Neural crest cell (in vitro differentiated cells): ENCODE measurements at regions not wholly inside any gene's neighbourhood (a gene's known extent, or its start where the extent isn't known, plus 50 kb on each side); places are given as distances from the start of the nearest gene placed in this dataset.
A peak's percentile ranks its signal among the peaks of the same experiment; 100 is the strongest.
"Not testable (repeated sequence)": the region's sequence is repeated elsewhere in the genome, so short reads cannot be mapped to it uniquely, and the experiment has no call there.

Experiments used
- DNase-seq: peaks from one replicate; pipeline ENCODE4 v3.0.0; 2021; ENCODE audit warnings: low read depth, mixed read lengths, low spot score
- H3K27ac Mint-ChIP-seq: one replicate; pipeline ENCODE4 v1.8.0; 2021; ENCODE audit warnings: mild to moderate bottlenecking, mixed read lengths; ENCODE audit not compliant: unreplicated experiment
- H3K27me3 Mint-ChIP-seq: 2 replicates; pipeline ENCODE4 v1.8.0; 2021; ENCODE audit warnings: low read depth, mild to moderate bottlenecking, mixed read lengths
- H3K36me3 Mint-ChIP-seq: 2 replicates; pipeline ENCODE4 v1.8.0; 2021; ENCODE audit warnings: low read depth, mild to moderate bottlenecking, mixed read lengths
- H3K4me1 Mint-ChIP-seq: 2 replicates; pipeline ENCODE4 v1.8.0; 2021; ENCODE audit warnings: mixed read lengths
- H3K4me3 Mint-ChIP-seq: one replicate; pipeline ENCODE4 v1.8.0; 2021; ENCODE audit warnings: mild to moderate bottlenecking, mixed read lengths
- H3K9me3 Mint-ChIP-seq: 2 replicates; pipeline ENCODE4 v1.8.0; 2021; ENCODE audit warnings: mixed read lengths

DNA sequence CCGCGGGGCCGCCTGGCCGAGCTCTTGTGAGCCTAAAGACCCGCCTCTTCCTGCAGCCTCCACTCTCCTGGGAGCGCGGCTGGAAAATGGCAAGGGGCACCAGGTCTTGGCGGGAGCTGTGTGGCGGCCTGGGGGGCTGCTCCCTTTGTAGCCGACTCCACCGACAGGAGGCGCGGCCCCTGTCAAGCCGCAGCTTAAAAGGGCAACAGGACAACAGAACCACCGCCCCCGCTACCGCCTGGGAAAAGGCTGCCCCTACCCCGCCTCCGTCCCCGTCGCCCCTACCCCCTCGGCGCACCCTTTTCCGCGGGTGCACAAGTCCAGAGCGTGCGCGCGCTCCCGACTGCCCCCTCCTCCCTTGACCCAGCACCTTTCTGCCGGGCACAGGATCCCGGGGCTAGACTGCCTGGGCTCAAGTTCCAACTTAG, 60.3 kb downstream of the GOLGA8K start:
- H3K4me1 Mint-ChIP-seq, H3K36me3 Mint-ChIP-seq, H3K9me3 Mint-ChIP-seq, H3K27ac Mint-ChIP-seq, H3K27me3 Mint-ChIP-seq, H3K4me3 Mint-ChIP-seq: not testable (repeated sequence)
- peak; percentile 39 for DNase-seq

DNA sequence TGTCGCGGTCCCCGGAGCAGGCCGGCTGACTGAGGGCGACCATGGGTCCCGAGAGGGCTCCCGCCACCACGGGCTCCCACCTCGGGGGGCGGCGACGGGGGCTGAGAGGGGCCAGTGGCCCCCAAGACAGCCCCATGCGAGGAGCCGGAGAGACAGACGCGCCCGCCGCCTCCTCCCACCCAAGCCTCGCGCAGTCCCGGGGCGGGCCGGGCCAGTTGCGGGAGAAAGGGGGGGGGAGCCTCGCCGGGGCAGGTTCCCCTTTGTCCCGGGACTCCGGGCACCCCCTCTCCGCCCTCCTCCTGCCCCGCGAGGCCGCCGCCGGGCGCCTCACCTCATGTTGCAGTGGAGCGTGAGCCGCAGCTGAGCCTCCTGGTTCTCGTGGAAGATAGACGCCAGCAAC, 60.8 kb downstream of the GOLGA8K start:
- H3K4me3 Mint-ChIP-seq, result not testable (repeated sequence)

DNA sequence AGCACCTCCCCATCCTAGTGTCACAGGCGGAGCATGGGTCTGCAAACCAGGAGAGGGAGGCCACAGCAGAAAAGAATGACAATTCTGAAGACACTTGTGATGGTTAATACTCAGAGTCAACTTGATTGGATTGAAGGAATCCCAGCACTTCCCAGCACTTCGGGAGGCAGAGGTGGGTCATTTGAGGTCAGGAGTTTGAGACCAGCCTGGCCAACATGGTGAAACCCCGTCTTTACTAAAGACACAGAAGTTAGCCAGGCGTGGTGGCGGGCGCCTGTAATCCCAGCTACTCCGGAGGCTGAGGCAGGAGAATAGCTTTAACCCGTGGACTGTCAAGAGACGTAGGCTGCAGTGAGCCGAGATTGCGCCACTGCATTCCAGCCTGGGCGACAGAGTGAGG, 61.6 kb downstream of the GOLGA8K start:
- not testable (repeated sequence) for DNase-seq, H3K36me3 Mint-ChIP-seq, H3K4me1 Mint-ChIP-seq, H3K27me3 Mint-ChIP-seq, H3K9me3 Mint-ChIP-seq
- Mint-ChIP-seq H3K4me3 (peak overlapping the region; percentile 75), H3K27ac (peak overlapping the region; percentile 12)

More for the DNA sequence above, 60.8 kb downstream of the GOLGA8K start:
- H3K27me3 Mint-ChIP-seq, H3K36me3 Mint-ChIP-seq, DNase-seq, H3K9me3 Mint-ChIP-seq, H3K27ac Mint-ChIP-seq, H3K4me1 Mint-ChIP-seq: not testable (repeated sequence)

DNA sequence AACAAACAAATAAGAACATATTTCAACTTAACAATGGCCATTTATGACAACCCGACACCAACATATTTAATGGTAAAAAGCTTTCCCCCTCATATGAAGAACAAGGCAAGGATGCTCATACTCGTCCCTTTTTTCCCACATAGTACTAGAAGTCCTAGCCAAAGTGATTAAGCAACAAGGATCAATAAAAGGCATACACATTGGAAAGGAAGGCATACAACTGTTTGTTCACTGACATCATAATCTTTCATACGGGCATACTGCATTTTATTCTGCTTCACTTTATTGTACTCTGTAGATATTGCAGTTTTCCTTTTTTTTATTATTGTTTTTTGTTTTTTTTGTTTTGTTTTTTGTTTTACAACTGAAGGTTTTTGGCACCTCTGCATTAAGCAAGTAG, 66.3 kb downstream of the GOLGA8K start:
- H3K36me3 Mint-ChIP-seq, H3K4me1 Mint-ChIP-seq, H3K9me3 Mint-ChIP-seq, H3K27me3 Mint-ChIP-seq, H3K27ac Mint-ChIP-seq, H3K4me3 Mint-ChIP-seq, DNase-seq: not testable (repeated sequence)

DNA sequence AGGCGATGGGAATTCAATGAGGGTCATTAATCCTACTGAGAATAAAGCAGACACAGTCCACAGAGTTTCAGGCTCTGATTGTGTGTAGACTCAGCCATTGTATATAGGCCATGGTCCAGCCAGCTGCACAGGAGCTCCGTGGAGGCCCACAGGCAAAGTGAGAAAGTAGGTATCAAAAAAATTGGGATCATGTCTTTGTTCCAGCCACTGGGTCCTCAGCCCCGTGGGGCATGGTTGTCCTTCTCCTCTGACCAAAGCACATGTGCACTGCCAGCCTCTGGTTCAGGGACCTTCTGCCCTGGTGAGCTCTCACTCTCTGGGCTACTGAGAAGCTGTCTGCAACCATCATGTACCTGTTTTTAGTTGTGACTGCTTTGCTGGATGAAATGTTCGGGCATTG, 79.7 kb downstream of the GOLGA8K start:
- H3K9me3 Mint-ChIP-seq, H3K27me3 Mint-ChIP-seq, H3K36me3 Mint-ChIP-seq, H3K4me3 Mint-ChIP-seq, H3K4me1 Mint-ChIP-seq, DNase-seq, H3K27ac Mint-ChIP-seq: not testable (repeated sequence)

DNA sequence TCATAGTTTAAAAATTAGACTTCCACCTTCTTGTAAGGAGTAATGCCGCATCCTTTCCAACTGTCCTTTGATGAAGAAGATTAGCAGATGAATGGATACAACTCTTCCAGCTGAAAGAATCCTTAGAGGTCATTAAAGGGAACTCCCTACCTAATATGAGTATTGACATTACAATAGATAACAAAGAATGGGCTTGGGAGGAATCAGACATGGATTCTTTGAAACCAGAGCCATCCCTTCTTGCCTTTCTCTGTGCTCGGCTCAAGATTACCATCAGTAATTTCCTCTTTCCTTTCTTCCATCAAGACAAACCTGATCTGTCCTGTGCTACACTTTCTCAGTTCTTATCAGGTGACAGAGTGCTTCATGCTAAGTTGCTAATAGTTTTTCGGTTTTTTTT, 83.8 kb downstream of the GOLGA8K start:
- H3K27ac Mint-ChIP-seq, H3K4me1 Mint-ChIP-seq: not testable (repeated sequence)

DNA sequence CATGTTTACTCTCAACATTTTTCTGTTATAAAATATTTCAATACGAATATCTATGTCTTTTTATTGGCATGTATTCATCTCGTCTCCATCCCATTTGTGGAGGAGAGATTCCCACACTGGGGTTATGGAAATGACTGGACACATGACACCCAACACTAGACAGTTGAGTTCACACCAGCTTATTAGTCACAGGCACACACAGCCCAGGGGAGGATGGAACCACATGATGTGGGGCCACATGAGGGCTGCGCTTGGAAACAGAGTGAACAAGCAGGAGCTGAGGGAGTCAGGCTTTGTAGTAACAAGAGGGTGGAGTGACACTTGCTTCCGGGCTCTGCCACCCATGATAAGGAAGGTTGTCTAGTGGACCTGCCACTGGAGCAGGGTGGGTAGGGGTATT, 86.6 kb downstream of the GOLGA8K start:
- not testable (repeated sequence) for H3K27ac Mint-ChIP-seq, H3K4me3 Mint-ChIP-seq, H3K4me1 Mint-ChIP-seq, DNase-seq, H3K27me3 Mint-ChIP-seq, H3K36me3 Mint-ChIP-seq, H3K9me3 Mint-ChIP-seq

More for the DNA sequence above, 83.8 kb downstream of the GOLGA8K start:
- not testable (repeated sequence) for H3K9me3 Mint-ChIP-seq, H3K4me3 Mint-ChIP-seq, DNase-seq, H3K36me3 Mint-ChIP-seq, H3K27me3 Mint-ChIP-seq

DNA sequence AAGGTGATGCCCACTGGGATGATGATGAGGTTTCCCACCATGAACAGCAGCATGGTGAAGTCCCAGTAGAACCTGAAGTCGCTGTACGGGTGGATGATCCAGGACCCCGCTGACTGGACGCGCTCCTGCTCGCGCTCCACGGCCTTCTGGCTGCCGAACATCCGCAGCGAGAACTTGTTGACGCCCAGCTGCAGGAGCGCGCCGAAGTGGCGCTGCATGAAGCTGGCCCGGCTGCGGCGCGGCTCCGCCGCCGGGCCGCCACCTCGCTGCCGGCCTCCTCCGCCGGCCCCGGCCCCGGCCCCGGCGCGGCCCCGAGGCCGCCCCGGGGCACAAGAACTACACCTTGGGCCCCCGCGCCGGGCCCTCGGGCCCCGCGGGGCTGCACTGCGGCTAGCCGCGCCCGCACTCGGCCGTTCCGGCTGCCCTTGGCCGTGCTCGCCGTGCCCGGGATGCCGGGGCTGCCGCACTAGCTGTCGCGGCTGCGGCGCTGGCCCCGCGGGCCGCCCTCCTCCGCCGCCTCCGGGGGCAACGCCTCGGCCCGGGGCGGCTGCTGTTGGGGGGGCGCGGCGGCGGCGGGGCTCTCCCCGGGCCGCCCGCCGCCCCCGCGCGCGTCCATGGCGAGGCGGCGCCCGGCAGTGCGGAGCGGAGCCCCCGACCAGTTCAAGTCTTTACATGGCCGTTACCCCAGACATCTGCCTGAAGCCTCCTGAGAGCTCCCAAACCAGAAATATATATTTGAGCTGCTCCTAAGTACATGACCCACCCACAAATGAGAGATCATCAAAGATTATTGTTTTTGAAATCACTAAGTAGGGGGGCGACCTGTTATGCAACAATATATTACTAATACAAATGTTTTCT, 87.8 kb downstream of the GOLGA8K start:
- not testable (repeated sequence) for H3K36me3 Mint-ChIP-seq, DNase-seq, H3K27ac Mint-ChIP-seq, H3K27me3 Mint-ChIP-seq, H3K9me3 Mint-ChIP-seq, H3K4me1 Mint-ChIP-seq, H3K4me3 Mint-ChIP-seq

DNA sequence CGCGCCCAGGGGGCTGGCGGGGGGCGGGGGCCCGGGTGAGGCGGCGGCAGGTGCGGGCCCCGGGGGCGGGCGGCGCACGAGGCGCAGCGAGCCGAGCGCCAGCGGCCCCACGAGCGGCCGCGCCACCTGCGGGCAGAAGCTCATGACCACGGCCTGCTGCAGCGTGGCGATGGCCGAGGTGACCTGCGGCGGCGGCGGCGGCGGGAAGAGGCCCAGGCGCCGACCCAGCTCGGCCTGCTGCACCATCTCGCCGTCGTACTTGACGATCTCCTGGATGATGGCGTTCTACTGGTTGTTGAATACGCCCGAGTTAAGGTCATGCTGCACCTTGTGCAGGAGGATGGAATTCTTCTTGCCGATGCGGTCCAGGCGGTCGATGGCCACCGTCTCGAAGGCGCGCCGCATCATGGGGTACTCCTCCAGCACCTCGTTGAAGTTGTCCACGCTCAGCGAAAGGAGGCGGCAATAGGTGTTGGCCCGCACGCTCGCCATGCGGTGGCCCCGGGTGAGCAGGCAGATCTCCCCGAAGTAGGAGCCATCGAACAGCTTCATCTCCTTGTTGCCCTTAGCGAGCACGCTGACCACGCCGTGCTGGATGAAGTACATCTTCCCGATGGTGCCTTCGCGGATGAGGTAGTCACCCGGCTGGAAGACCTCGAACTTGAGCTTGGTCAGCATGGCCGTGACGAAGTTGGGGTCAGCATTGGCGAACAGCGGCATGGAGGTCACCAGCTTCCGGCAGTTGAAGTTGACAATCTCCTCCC, 89.5 kb downstream of the GOLGA8K start:
- not testable (repeated sequence) for H3K4me3 Mint-ChIP-seq, H3K27me3 Mint-ChIP-seq, H3K9me3 Mint-ChIP-seq, H3K36me3 Mint-ChIP-seq, H3K4me1 Mint-ChIP-seq, DNase-seq, H3K27ac Mint-ChIP-seq

DNA sequence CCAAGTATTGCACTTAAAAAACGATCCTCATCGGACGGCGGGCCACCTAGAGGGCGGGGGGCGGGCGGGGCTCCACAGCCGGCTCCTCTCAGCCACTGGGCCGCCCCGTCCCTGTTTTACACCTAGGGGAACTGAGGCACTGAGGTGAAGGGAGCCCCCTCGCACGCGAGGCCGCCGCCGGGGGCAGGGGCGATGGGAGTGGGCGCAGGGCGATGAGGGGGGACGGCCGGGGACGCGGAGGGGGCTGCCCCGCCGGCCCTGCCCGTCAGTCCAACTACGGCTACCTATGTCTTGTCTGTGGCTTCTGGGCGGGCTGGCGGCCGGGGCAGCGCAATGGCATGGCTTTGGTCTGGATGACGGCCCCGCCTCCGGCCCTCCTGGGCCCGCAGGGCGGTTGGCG, 90.4 kb downstream of the GOLGA8K start:
- not testable (repeated sequence) for H3K27ac Mint-ChIP-seq, H3K9me3 Mint-ChIP-seq, H3K4me3 Mint-ChIP-seq, H3K36me3 Mint-ChIP-seq, H3K4me1 Mint-ChIP-seq, DNase-seq, H3K27me3 Mint-ChIP-seq

DNA sequence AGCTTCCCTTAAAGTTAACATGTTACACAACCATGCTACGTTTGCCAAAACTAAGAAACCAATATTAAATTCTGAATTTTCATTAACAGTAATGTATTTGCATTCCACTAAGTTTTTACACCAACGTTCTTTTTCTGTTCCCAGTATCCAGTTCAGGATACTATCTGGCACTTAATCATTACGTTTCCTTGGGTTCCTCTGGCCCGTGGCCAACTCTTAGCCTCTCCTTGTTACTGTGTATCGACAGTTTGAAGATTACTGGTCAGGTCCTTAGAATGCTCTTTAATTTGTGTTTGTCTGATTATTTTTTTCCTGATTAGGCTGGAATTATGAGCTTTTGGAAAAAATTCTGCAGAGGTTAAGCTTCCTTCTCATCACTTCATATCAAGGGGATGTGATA, 95.5 kb downstream of the GOLGA8K start:
- not testable (repeated sequence) for H3K27ac Mint-ChIP-seq, H3K9me3 Mint-ChIP-seq, DNase-seq, H3K4me1 Mint-ChIP-seq, H3K27me3 Mint-ChIP-seq, H3K36me3 Mint-ChIP-seq, H3K4me3 Mint-ChIP-seq

DNA sequence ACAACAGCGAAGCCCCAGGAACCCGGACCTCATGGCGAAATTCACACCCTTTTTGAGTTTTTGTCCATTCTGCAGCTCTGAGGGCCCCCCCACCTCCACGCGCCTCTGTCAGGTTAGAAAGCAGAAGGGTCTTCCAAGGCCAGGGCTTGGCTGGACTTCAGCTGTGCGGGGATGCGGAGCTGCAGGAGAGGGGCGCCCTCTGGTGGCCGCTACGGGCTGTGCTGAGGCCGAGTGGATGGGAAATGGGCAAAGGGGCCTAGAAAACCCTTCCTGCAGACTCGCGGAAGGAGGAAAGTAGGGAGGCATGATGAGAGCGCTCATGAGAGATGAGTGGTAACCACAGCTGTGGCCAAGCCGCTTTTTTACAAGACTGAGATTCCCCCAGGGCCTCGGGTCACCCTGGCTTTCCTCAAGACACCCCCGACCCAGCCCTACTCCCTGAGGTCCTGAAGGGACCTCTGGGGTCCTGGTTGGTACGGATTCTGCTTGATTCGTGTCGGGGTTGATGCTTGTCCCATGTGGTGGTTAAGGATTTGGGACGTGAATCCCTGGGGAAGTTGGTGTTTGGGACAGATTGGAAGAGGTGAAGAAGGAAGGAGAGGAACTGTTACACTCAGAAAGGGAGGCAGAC, 126.8 kb downstream of the GOLGA8K start:
- not testable (repeated sequence) for H3K27ac Mint-ChIP-seq, DNase-seq, H3K27me3 Mint-ChIP-seq, H3K36me3 Mint-ChIP-seq, H3K4me1 Mint-ChIP-seq, H3K9me3 Mint-ChIP-seq, H3K4me3 Mint-ChIP-seq

DNA sequence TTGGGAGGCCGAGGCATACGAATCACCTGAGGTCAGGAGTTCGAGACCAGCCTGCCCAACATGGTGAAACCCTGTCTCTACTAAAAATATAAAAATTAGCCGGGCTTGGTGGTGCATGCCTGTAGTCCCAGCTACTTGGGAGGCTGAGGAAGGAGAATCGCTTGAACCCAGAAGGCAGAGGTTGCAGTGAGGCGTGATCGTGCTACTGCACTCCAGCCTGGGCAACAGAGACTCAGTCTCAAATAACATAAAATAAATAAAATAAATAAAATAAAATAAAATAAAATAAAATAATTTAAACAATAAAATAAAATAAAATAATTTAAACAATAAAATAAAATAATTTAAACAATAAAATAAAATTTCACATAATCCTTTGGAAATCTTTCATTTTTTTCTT, 149.1 kb downstream of the GOLGA8K start:
- not testable (repeated sequence) for H3K4me1 Mint-ChIP-seq, H3K27ac Mint-ChIP-seq, DNase-seq, H3K9me3 Mint-ChIP-seq, H3K36me3 Mint-ChIP-seq, H3K4me3 Mint-ChIP-seq, H3K27me3 Mint-ChIP-seq
